ENCODE measurements at regions not wholly inside any gene's neighbourhood (a gene's known extent, or its start where the extent isn't known, plus 50 kb on each side); places are given as distances from the start of the nearest gene placed in this dataset.

- H3K4me3 ChIP-seq (ENCODE audit: low read length): no peak overlapping the region
- H3K27me3 ChIP-seq (ENCODE audit: low read length): no peaks in the 10 kb centered on the region
- H4K20me1 ChIP-seq (ENCODE audit: low read length): peaks cover 12% of the 10 kb centered on the region; the same call in 1 of the 2 replicates
- H3K36me3 ChIP-seq (ENCODE audit: low read depth, low read length): peaks cover 8% of the 10 kb centered on the region; the same call in 1 of the 2 replicates
- no peak for TF ChIP-seq EZH2 (IDR thresholded peaks at IDR 0.05; ENCODE audit: low read length, unreplicated experiment)
- TF ChIP-seq EZH2phosphoT487 (IDR thresholded peaks at IDR 0.05; ENCODE audit: borderline replicate concordance, low read length): no peak
- TF ChIP-seq CTCF (conservative IDR thresholded peaks at IDR 0.05; ENCODE audit: low read depth, low read length): no peak
- no peak; the same call in 1 of the 2 replicates for ATAC-seq
- no peaks in the 10 kb centered on the region for H3K9me3 ChIP-seq (ENCODE audit: low read length)
- ChIA-PET POLR2A (ENCODE audit: unreplicated experiment) (no interaction called here), CTCF (interaction anchor here (1.0 to 1.2 kb wide), 2 partner anchors 30 to 98 kb away, joined by 3 to 6 read pairs; no protein-coding TSS in a partner anchor)
- H3K9me2 ChIP-seq (replicated peaks; ENCODE audit: low read length): no peaks in the 10 kb centered on the region
- H3F3A ChIP-seq (ENCODE audit: low read length, unreplicated experiment): peaks cover 17% of the 10 kb centered on the region
- intact Hi-C loops (cut with micrococcal nuclease): loop anchor here (1.0 to 5.0 kb wide), 3 partner anchors 100 to 165 kb away; no protein-coding TSS in a partner anchor
- peak overlapping the region; percentile 26 for H3K27ac ChIP-seq (ENCODE audit: low read length)
- H3K79me2 ChIP-seq (ENCODE audit: low read length): peaks cover 91% of the 10 kb centered on the region
- no peak overlapping the region for H2AFZ ChIP-seq (ENCODE audit: low read length)
- BruUV-seq (replicated peaks): no TSS peak
- no peak overlapping the region for H3K9ac ChIP-seq (ENCODE audit: low read length)
- peaks cover 41% of the 10 kb centered on the region for H3K4me1 ChIP-seq (ENCODE audit: insufficient read depth, low read length)
- no peak for DNase-seq
- no peak overlapping the region for H3K4me2 ChIP-seq (ENCODE audit: low read length)
Measured at GRCh38 chr17:77330602-77331081, 189.9 kb downstream of the SEC14L1 start.

DNA sequence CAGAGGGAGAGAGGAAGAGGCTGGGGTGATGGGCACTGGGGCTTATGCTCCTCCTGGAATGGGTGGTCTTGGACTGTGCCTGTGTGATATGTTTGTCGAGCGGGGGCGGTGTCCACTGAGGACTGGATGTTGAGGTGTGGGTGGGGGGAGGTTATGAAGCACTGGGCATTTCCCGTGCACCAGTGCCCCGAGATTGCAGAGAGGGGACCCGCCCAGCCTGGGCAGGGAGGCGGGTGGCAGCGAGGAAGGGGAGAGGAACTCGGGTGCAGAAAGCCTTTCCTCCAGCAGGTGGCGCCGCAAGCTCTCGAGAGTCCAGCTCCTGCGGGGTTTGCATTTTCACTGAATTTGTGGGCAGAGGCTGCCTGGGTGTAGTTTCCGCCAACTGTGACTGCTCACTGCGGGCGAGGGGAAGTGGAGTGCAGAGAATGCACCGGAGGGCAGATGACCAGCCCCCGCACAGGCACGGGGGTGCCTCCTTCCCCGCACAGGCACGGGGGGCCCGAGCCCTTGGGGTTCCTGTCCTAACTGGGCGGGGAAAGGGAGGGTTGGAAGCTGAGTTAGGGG, 190.6 kb downstream of the SEC14L1 start:
- Histone ChIP-seq H3K4me2 (ENCODE audit: low read length) (peak overlapping the region; percentile 71), H3K36me3 (ENCODE audit: low read depth, low read length) (peaks cover 7% of the 10 kb centered on the region; the same call in 1 of the 2 replicates), H2AFZ (ENCODE audit: low read length) (no peak overlapping the region), H3K9me3 (ENCODE audit: low read length) (no peaks in the 10 kb centered on the region), H3K4me1 (ENCODE audit: insufficient read depth, low read length) (peaks cover 35% of the 10 kb centered on the region), H3K27me3 (ENCODE audit: low read length) (no peaks in the 10 kb centered on the region), H3K79me2 (ENCODE audit: low read length) (peaks cover 91% of the 10 kb centered on the region), H3K9me2 (replicated peaks; ENCODE audit: low read length) (no peaks in the 10 kb centered on the region), H3K27ac (ENCODE audit: low read length) (peak overlapping the region; percentile 89), H3K9ac (ENCODE audit: low read length) (peak overlapping the region; percentile 37), H4K20me1 (ENCODE audit: low read length) (peaks cover 9% of the 10 kb centered on the region; the same call in 1 of the 2 replicates), H3F3A (ENCODE audit: low read length, unreplicated experiment) (peaks cover 17% of the 10 kb centered on the region), H3K4me3 (ENCODE audit: low read length) (peak overlapping the region; percentile 46; the same call in 1 of the 2 replicates)
- POLR2A ChIA-PET (ENCODE audit: unreplicated experiment): interaction anchor here (0.6 kb wide), 1 partner anchor 8 kb away, joined by 3 read pairs; no protein-coding TSS in a partner anchor
- DNase-seq (peak; percentile 97), ATAC-seq (peak; percentile 71)
- TF ChIP-seq CTCF (conservative IDR thresholded peaks at IDR 0.05; ENCODE audit: low read depth, low read length): peak; percentile 97
- no peak for TF ChIP-seq EZH2 (IDR thresholded peaks at IDR 0.05; ENCODE audit: low read length, unreplicated experiment)
- BruUV-seq (replicated peaks): no TSS peak
- CTCF ChIA-PET: interaction anchor here (0.6 to 1.2 kb wide), 4 partner anchors 31 to 98 kb away, joined by 3 to 6 read pairs (median 4); no protein-coding TSS in a partner anchor
- intact Hi-C loops (cut with micrococcal nuclease): loop anchor here (1.0 to 5.0 kb wide), 3 partner anchors 99 to 164 kb away; no protein-coding TSS in a partner anchor

All from PC-3 (cell line).